OCI-LY1 (cell line): ENCODE measurements at regions not wholly inside any gene's neighbourhood (a gene's known extent, or its start where the extent isn't known, plus 50 kb on each side); places are given as distances from the start of the nearest gene placed in this dataset.

Experiments used
- H2AFZ ChIP-seq: fragments of 200-600 bp; sonication (generic), shearing (Covaris generic); 2 replicates; pipeline ENCODE4 v1.6.0; 2014; ENCODE audit warnings: antibody characterized with exemption, mild to moderate bottlenecking, low read length
- H3F3A ChIP-seq: fragments of 200-600 bp; sonication (generic), shearing (Covaris generic); 2 replicates; pipeline ENCODE4 v1.6.0; 2014; ENCODE audit warnings: mild to moderate bottlenecking, antibody characterized with exemption, low read length, moderate library complexity; ENCODE audit not compliant: insufficient read depth
- H3K27ac ChIP-seq: fragments of 200-600 bp; sonication (generic); 2 replicates; pipeline ENCODE4 v1.5.1; 2014; ENCODE audit warnings: low read length, mixed run types, mild to moderate bottlenecking, low read depth; ENCODE audit not compliant: poor library complexity, severe bottlenecking
- H3K27me3 ChIP-seq: fragments of 200-600 bp; sonication (generic); 2 replicates; pipeline ENCODE4 v1.6.0; 2014; ENCODE audit warnings: antibody characterized with exemption, mild to moderate bottlenecking, low read length, moderate library complexity; ENCODE audit not compliant: insufficient read depth
- H3K36me3 ChIP-seq: fragments of 200-600 bp; sonication (generic); 2 replicates; pipeline ENCODE4 v1.6.1; 2014; ENCODE audit warnings: mild to moderate bottlenecking, antibody characterized with exemption, low read length, moderate library complexity, mixed read lengths; ENCODE audit not compliant: insufficient read depth
- H3K4me1 ChIP-seq: fragments of 200-600 bp; sonication (generic); 2 replicates; pipeline ENCODE4 v1.5.1; 2014; ENCODE audit warnings: mild to moderate bottlenecking, low read length, moderate library complexity; ENCODE audit not compliant: insufficient read depth, severe bottlenecking
- H3K4me2 ChIP-seq: fragments of 200-600 bp; sonication (generic), shearing (Covaris generic); 2 replicates; pipeline ENCODE4 v1.6.1; 2014; ENCODE audit warnings: low read length
- H3K4me3 ChIP-seq: fragments of 200-600 bp; sonication (generic); 2 replicates; pipeline ENCODE4 v1.5.1; 2014; ENCODE audit warnings: low read length, low read depth, mild to moderate bottlenecking, mixed read lengths; ENCODE audit not compliant: poor library complexity, severe bottlenecking
- H3K79me2 ChIP-seq: fragments of 200-600 bp; shearing (Covaris generic); 2 replicates; pipeline ENCODE4 v1.6.1; 2016; ENCODE audit warnings: mixed run types, low read length, mixed read lengths; ENCODE audit not compliant: insufficient read depth
- H3K9ac ChIP-seq: fragments of 200-600 bp; sonication (generic), shearing (Covaris generic); 2 replicates; pipeline ENCODE4 v1.6.1; 2014; ENCODE audit warnings: mild to moderate bottlenecking, low read length, mixed read lengths
- H3K9me2 ChIP-seq: fragments of 200-600 bp; sonication (generic), shearing (Covaris generic); 2 replicates; pipeline ENCODE4 v1.6.1; 2014; ENCODE audit warnings: low read depth, mild to moderate bottlenecking, low read length, mixed read lengths
- H3K9me3 ChIP-seq: fragments of 200-600 bp; shearing (Covaris generic); 2 replicates; pipeline ENCODE4 v1.6.1; 2014; ENCODE audit warnings: low read length, mixed read lengths
- H4K20me1 ChIP-seq: fragments of 200-600 bp; sonication (generic), shearing (Covaris generic); 2 replicates; pipeline ENCODE4 v1.6.0; 2016; ENCODE audit warnings: mild to moderate bottlenecking, low read length; ENCODE audit not compliant: insufficient read depth
- EZH2 ChIP-seq: fragments of 200-600 bp; sonication (generic), shearing (Covaris generic); IDR thresholded peaks from 2 replicates; pipeline ENCODE4 v1.8.0; 2017; ENCODE audit warnings: borderline replicate concordance, mixed run types, mild to moderate bottlenecking, antibody characterized with exemption, low read length, moderate library complexity, mixed read lengths
- TF ChIP-seq, protein P1 (sequence below): fragments of 200-600 bp; sonication (generic), shearing (Covaris generic); IDR thresholded peaks from 2 replicates; pipeline ENCODE4 v1.5.1; 2017; ENCODE audit warnings: mild to moderate bottlenecking, antibody characterized with exemption, low read length, moderate library complexity, mixed read lengths

DNA sequence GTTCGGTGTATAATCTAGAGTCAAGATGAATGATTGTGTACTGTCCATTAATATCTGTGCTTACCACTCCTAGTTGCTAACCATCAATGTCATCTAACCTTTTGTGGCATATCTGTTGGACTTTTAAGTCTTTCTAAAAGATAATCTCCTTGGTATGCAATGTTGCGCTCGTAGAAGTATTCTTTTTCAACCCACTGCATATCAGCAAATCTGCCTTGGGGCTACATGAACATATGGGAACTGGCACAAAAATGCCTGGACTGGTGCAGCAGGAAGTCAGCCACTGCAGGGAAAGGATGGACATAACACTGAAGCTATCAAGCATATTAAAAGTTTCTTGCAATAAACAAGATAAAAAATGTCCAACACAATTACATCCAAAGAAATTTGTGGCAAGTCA, 124.3 kb upstream of the SLC38A4 start:
- H4K20me1 ChIP-seq: no peaks in the 10 kb centered on the region
- no peak overlapping the region for H3K9ac ChIP-seq
- H3K4me3 ChIP-seq: no peak overlapping the region
- H3K4me2 ChIP-seq: no peak overlapping the region
- H3K9me3 ChIP-seq: no peaks in the 10 kb centered on the region
- H3K9me2 ChIP-seq: no peaks in the 10 kb centered on the region
- H3K27me3 ChIP-seq: no peaks in the 10 kb centered on the region
- H3K79me2 ChIP-seq: no peaks in the 10 kb centered on the region
- no peaks in the 10 kb centered on the region for H3K4me1 ChIP-seq
- TF ChIP-seq, protein P1, sequence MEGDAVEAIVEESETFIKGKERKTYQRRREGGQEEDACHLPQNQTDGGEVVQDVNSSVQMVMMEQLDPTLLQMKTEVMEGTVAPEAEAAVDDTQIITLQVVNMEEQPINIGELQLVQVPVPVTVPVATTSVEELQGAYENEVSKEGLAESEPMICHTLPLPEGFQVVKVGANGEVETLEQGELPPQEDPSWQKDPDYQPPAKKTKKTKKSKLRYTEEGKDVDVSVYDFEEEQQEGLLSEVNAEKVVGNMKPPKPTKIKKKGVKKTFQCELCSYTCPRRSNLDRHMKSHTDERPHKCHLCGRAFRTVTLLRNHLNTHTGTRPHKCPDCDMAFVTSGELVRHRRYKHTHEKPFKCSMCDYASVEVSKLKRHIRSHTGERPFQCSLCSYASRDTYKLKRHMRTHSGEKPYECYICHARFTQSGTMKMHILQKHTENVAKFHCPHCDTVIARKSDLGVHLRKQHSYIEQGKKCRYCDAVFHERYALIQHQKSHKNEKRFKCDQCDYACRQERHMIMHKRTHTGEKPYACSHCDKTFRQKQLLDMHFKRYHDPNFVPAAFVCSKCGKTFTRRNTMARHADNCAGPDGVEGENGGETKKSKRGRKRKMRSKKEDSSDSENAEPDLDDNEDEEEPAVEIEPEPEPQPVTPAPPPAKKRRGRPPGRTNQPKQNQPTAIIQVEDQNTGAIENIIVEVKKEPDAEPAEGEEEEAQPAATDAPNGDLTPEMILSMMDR: no peak
- no peak for TF ChIP-seq EZH2
- no peak overlapping the region for H2AFZ ChIP-seq
- no peaks in the 10 kb centered on the region for H3K36me3 ChIP-seq
- H3K27ac ChIP-seq: no peak overlapping the region
- H3F3A ChIP-seq: no peaks in the 10 kb centered on the region

DNA sequence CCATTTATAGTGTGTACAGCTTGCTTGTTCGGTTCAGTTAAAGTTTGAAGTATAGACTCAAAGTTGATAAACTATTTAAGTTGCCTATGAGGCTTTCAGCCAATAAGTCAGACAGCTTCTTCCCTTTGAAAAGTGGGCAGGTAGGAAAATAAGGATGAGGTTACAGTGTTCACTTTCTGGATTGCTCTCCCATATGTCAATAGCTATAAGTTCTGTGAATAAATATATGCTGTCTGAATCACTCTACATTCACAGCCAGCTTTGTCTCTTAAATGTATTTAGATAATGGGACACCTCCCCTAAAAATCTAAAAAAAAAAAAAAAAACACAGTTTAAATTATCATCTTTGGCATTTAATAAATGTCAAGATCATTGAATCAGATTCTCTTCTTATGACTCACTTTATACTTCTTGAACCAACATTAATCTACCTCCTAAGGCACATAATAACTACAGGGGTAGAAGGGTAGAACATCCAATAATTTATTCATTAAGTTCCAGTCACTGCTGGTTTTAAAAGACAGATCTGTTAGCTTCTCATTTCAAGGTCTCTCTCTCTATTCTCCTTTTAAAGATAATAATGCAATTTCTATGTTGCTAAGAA, 126.4 kb upstream of the PCED1B start:
- H3K9ac ChIP-seq: no peak overlapping the region
- no peaks in the 10 kb centered on the region for H3K9me3 ChIP-seq
- H2AFZ ChIP-seq: no peak overlapping the region
- H3K4me3 ChIP-seq: no peak overlapping the region
- H3K4me1 ChIP-seq: no peaks in the 10 kb centered on the region
- H3K4me2 ChIP-seq: no peak overlapping the region
- no peaks in the 10 kb centered on the region for H3K36me3 ChIP-seq
- H3K79me2 ChIP-seq: no peaks in the 10 kb centered on the region
- H3K27me3 ChIP-seq: no peaks in the 10 kb centered on the region
- no peaks in the 10 kb centered on the region for H3K9me2 ChIP-seq
- no peak overlapping the region for H3K27ac ChIP-seq
- TF ChIP-seq, protein P1: no peak
- no peak for TF ChIP-seq EZH2
- no peaks in the 10 kb centered on the region for H3F3A ChIP-seq
- H4K20me1 ChIP-seq: no peaks in the 10 kb centered on the region

DNA sequence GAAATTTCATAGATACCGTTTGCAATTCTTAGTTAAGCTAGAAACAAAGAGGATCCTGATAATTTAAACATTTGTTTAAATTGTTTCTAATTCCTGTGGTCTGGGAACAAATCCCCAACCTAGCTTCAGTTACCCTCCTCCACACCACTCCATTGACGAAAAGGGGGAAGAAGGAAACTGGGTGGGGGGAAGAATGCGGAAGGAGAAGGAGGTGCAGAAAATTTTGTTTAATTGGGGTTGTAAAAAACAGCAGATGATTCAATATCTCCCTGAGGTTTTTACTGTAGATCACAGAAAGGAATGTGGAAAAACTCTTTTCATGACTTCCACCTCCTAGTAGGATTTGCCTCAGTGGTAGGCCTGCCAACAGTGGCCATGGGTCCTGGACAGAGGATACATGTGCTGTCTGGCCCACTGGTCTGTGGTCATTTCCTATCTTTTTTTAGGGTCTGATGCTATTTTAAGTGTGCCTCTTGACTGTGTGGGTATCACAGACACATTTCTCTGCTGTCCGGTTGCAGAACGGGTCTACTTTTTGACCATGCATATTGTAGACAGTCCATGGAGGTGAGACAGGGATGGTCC, 122.9 kb upstream of the PCED1B start:
- Histone ChIP-seq H3K27ac (no peak overlapping the region), H3K9me2 (no peaks in the 10 kb centered on the region), H3K9ac (no peak overlapping the region), H3K79me2 (no peaks in the 10 kb centered on the region), H3K4me2 (no peak overlapping the region), H3K4me3 (no peak overlapping the region), H3K9me3 (no peaks in the 10 kb centered on the region), H3K4me1 (no peaks in the 10 kb centered on the region), H3K36me3 (no peaks in the 10 kb centered on the region), H3K27me3 (no peaks in the 10 kb centered on the region), H4K20me1 (no peaks in the 10 kb centered on the region), H3F3A (no peaks in the 10 kb centered on the region), H2AFZ (no peak overlapping the region)
- no peak for TF ChIP-seq EZH2
- TF ChIP-seq, protein P1: no peak
